ENCODE measurements at regions not wholly inside any gene's neighbourhood (a gene's known extent, or its start where the extent isn't known, plus 50 kb on each side); places are given as distances from the start of the nearest gene placed in this dataset.

DNA sequence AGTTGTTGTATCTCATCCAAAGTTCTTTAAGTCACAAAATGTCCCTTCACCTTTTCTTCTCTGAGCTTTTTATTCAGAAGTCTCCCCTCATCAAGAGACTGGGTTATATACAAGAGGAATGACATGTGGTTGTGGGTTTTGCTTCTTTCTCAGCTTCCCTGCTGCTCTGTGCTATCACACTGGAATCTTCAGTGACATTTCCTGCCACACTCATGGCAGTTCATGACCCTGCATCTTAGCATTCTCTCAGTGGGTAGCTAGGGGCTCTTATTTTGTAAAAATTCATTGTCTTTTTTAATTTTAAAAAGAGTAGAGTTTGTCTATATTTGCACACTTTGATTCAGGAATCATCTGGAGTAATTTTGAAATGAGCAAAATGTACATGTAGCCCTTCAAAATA lies 236.9 kb upstream of the TMEM229A start:
- Histone ChIP-seq H3K27me3 (ENCODE audit: control insufficient read depth in 3 of 3, insufficient read depth in 3 of 3, low read length in 2 of 3) (no peaks in the 10 kb centered on the region), H3K9me3 (ENCODE audit: control insufficient read depth in 4 of 4, insufficient read depth in 3 of 4, low read length in 3 of 4) (no peaks in the 10 kb centered on the region), H3K36me3 (ENCODE audit: control insufficient read depth in 4 of 4, insufficient read depth in 4 of 4, low read length in 4 of 4) (no peaks in the 10 kb centered on the region), H3K4me1 (ENCODE audit: control insufficient read depth in 5 of 5, insufficient read depth in 5 of 5, low read length in 5 of 5) (peaks cover 0 to 2% (median 0%) of the 10 kb centered on the region in 5 donors), H3K9ac (ENCODE audit: insufficient read depth in 1 of 2, low read length in 2 of 2) (no peak overlapping the region), H3K27ac (ENCODE audit: low read depth in 1 of 2, low read length in 1 of 2) (no peak overlapping the region), H3K4me3 (no peak overlapping the region)
- ATAC-seq (ENCODE audit: insufficient read depth, low FRiP score): no peak
- DNase-seq: no peak
- TF ChIP-seq, protein P1, sequence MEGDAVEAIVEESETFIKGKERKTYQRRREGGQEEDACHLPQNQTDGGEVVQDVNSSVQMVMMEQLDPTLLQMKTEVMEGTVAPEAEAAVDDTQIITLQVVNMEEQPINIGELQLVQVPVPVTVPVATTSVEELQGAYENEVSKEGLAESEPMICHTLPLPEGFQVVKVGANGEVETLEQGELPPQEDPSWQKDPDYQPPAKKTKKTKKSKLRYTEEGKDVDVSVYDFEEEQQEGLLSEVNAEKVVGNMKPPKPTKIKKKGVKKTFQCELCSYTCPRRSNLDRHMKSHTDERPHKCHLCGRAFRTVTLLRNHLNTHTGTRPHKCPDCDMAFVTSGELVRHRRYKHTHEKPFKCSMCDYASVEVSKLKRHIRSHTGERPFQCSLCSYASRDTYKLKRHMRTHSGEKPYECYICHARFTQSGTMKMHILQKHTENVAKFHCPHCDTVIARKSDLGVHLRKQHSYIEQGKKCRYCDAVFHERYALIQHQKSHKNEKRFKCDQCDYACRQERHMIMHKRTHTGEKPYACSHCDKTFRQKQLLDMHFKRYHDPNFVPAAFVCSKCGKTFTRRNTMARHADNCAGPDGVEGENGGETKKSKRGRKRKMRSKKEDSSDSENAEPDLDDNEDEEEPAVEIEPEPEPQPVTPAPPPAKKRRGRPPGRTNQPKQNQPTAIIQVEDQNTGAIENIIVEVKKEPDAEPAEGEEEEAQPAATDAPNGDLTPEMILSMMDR (IDR thresholded peaks at IDR 0.05; ENCODE audit: control extremely low read depth, extremely low read depth): no peak

DNA sequence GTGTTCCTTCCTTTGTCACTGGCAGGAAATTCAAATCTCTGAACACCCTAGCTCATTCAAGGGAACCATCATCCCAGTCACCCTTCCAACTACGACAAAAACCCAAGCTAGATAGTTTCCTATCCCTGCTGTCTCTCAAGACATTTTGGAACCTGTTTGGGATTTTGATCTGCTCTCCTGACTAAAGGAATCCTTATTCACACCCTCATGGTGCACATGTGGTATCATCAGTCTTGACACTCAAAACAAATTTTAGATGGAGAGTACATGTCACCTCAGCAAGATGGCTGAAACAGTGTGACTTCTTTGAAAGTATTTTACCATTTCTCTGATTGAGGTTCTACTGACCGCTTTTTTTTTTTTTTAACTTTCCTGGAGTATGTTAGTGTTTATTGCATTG lies 234.3 kb upstream of the TMEM229A start:
- Histone ChIP-seq H3K27me3 (ENCODE audit: control insufficient read depth in 3 of 3, insufficient read depth in 3 of 3, low read length in 2 of 3) (no peaks in the 10 kb centered on the region), H3K36me3 (ENCODE audit: control insufficient read depth in 4 of 4, insufficient read depth in 4 of 4, low read length in 4 of 4) (no peaks in the 10 kb centered on the region), H3K27ac (ENCODE audit: low read depth in 1 of 2, low read length in 1 of 2) (no peak overlapping the region), H3K4me3 (no peak overlapping the region), H3K9ac (ENCODE audit: insufficient read depth in 1 of 2, low read length in 2 of 2) (no peak overlapping the region), H3K4me1 (ENCODE audit: control insufficient read depth in 5 of 5, insufficient read depth in 5 of 5, low read length in 5 of 5) (peaks cover 0 to 2% (median 0%) of the 10 kb centered on the region in 5 donors), H3K9me3 (ENCODE audit: control insufficient read depth in 4 of 4, insufficient read depth in 3 of 4, low read length in 3 of 4) (no peaks in the 10 kb centered on the region)
- 62 to 64% methylated on average over 2 of the region's 2 CpGs for WGBS, 2 donors
- DNase-seq: no peak
- ATAC-seq (ENCODE audit: insufficient read depth, low FRiP score): no peak
- TF ChIP-seq, protein P1 (IDR thresholded peaks at IDR 0.05; ENCODE audit: control extremely low read depth, extremely low read depth): no peak

DNA sequence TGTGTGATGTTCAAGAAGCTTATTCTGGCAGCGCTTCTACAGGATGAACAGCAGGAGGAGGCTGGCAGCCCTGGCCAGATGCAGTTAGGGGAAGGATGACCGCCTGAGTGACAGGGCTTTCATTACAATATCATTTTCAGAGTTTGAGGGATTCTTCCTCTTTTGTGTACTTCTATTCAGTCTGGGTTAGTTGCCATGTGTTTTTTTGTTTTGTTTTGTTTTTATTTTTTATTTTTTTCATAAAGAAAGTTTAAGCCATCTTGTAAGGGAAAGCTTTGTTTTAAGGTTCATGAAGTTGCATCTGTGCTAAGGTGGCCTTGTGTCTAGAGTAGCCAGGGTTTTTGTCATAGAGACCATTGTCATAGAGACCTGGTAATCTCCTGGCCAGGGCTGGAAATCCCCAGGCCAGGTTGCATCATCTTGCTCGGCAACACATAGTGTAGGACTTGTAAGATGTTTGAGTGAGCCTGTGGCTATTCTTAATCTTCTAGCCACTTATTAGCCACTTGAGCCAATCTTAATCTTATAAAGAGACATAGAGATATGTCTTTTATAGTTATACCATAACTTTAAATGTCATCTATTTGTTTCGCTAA lies 230.5 kb upstream of the TMEM229A start:
- H3K9ac ChIP-seq (ENCODE audit: insufficient read depth in 1 of 2, low read length in 2 of 2): no peak overlapping the region
- ATAC-seq (ENCODE audit: insufficient read depth, low FRiP score): no peak

More for the DNA sequence above, 230.5 kb upstream of the TMEM229A start:
- no peak overlapping the region for H3K27ac ChIP-seq (ENCODE audit: low read depth in 1 of 2, low read length in 1 of 2)
- H3K36me3 ChIP-seq (ENCODE audit: control insufficient read depth in 4 of 4, insufficient read depth in 4 of 4, low read length in 4 of 4): no peaks in the 10 kb centered on the region
- TF ChIP-seq, protein P1 (IDR thresholded peaks at IDR 0.05; ENCODE audit: control extremely low read depth, extremely low read depth): no peak
- no peaks in the 10 kb centered on the region for H3K27me3 ChIP-seq (ENCODE audit: control insufficient read depth in 3 of 3, insufficient read depth in 3 of 3, low read length in 2 of 3)
- no peak overlapping the region for H3K4me3 ChIP-seq
- H3K4me1 ChIP-seq (ENCODE audit: control insufficient read depth in 5 of 5, insufficient read depth in 5 of 5, low read length in 5 of 5): no peaks in the 10 kb centered on the region
- H3K9me3 ChIP-seq (ENCODE audit: control insufficient read depth in 4 of 4, insufficient read depth in 3 of 4, low read length in 3 of 4): no peaks in the 10 kb centered on the region
- no peak for DNase-seq
- 81 to 88% methylated on average over 4 of the region's 4 CpGs for WGBS, 2 donors
